ENCODE measurements at regions not wholly inside any gene's neighbourhood (a gene's known extent, or its start where the extent isn't known, plus 50 kb on each side); places are given as distances from the start of the nearest gene placed in this dataset.

GRCh38 chr5:2310946-2311345 lies 428.2 kb upstream of the IRX4 start:
- TF ChIP-seq, protein P1, sequence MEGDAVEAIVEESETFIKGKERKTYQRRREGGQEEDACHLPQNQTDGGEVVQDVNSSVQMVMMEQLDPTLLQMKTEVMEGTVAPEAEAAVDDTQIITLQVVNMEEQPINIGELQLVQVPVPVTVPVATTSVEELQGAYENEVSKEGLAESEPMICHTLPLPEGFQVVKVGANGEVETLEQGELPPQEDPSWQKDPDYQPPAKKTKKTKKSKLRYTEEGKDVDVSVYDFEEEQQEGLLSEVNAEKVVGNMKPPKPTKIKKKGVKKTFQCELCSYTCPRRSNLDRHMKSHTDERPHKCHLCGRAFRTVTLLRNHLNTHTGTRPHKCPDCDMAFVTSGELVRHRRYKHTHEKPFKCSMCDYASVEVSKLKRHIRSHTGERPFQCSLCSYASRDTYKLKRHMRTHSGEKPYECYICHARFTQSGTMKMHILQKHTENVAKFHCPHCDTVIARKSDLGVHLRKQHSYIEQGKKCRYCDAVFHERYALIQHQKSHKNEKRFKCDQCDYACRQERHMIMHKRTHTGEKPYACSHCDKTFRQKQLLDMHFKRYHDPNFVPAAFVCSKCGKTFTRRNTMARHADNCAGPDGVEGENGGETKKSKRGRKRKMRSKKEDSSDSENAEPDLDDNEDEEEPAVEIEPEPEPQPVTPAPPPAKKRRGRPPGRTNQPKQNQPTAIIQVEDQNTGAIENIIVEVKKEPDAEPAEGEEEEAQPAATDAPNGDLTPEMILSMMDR (IDR thresholded peaks at IDR 0.05; ENCODE audit: poor library complexity, severe bottlenecking), result no peak
- TF ChIP-seq RAD21 (conservative IDR thresholded peaks at IDR 0.05), result no peak

All from neural cell (in vitro differentiated cells).